HG03378 (cell line): ENCODE measurements at regions not wholly inside any gene's neighbourhood (a gene's known extent, or its start where the extent isn't known, plus 50 kb on each side); places are given as distances from the start of the nearest gene placed in this dataset.
"Not testable (repeated sequence)": the region's sequence is repeated elsewhere in the genome, so short reads cannot be mapped to it uniquely, and the experiment has no call there.

Source experiments
- ATAC-seq: cut with Tn5 transposase; IDR thresholded peaks from one replicate; pipeline ENCODE4 v1.9.1; 2021; ENCODE audit warnings: mild to moderate bottlenecking, moderate library complexity; ENCODE audit not compliant: unreplicated experiment

DNA sequence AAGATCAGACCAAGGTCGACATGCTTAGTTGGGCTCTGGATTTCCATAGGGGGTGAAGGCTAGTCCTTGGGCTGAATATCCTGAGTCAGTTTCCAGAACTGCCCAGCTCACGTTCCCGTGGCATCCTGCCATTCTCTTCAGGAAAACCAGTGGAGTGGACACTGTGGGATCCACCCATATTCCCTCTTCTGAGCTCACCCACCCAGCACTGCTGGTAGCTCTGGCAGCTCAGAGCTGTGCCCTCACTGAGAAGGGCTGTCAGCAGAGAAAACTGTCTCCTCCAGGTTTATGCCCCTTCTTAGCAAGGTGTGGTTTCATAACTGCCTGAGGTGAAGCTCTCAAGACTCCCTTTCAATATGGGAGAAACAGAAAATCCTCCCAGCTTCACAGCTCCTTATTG lies 111.7 kb downstream of the GGTLC2 start:
- ATAC-seq = no peak

DNA sequence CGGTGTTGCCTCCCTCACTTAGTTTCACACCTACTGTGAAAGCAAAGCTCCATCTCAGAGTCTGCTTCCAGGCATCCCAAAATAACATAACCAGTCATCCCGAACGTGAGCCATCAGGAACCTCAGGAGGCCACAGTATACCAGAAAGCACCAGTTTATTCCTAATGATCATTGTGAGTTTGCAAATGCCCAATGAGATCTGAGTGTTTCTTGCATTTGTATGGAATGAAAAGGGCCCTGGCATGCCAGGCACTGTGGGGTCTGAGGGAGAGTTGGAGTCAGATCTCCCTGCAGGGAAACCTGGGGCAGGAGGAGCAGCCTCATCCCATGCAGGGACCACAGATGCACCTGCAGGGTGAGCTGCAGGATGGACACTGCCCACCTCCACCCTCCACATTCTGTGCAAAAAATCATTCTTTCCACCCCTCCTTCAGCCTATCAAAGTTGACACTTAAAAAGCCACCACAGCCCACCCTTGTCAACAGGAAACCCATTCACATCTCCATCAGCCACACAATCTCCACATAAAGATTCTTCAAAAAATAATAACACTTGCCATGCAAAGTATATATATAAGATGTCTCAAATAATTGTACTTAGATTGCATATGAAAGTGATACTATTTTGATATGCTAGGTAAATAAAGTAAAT lies 112.3 kb downstream of the GGTLC2 start:
- ATAC-seq = not testable (repeated sequence)

DNA sequence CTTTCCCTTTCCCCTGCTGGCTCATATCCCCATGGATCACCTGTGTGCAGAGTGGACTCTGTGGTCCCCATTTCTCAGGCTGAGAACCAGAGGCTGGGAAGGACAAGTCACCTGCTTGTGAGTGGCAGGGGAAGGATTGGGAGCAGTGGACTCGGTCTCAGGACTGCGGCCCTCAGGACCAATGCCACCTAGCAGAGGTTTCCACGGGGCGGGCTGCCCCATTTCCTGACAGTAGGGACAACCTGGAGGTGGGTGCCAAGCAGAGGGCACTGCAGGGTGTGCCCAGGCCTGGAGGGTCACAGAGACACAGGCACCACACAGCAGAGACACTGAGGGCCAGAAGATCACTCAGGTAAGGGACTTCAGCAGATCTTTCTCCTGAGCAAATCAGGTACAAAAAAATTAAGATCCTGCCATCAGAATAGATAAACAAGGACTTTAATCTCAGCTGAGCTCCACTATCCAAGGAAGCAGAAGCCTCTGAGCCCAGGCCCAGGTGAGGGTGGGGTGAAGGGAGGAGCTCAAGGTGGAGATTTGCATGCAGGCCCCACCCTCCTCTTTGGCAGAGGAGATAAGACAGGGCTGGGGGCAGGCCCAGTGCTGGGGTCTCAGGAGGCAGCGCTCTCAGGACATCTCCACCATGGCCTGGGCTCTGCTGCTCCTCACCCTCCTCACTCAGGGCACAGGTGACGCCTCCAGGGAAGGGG lies 113.8 kb downstream of the GGTLC2 start:
- not testable (repeated sequence) for ATAC-seq

DNA sequence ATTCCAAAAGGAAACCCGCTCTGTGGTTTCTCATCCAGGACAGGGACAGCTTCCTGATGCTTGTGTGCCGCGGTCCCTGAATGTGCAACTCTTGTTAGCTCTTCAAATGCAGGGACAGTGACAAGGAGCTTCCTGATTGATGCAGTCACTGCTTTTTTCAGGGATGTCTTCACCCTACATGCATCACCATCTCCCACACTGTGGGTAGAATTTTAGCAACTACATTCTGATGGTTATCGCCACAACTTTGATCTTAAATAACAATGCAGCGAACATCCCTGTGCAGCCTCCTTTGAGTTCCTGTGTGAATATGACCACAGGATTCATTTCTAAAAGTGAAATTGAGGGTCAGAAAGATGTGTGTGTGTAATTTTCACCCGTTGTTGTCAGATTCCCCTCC lies 115.0 kb downstream of the GGTLC2 start:
- no peak for ATAC-seq

DNA sequence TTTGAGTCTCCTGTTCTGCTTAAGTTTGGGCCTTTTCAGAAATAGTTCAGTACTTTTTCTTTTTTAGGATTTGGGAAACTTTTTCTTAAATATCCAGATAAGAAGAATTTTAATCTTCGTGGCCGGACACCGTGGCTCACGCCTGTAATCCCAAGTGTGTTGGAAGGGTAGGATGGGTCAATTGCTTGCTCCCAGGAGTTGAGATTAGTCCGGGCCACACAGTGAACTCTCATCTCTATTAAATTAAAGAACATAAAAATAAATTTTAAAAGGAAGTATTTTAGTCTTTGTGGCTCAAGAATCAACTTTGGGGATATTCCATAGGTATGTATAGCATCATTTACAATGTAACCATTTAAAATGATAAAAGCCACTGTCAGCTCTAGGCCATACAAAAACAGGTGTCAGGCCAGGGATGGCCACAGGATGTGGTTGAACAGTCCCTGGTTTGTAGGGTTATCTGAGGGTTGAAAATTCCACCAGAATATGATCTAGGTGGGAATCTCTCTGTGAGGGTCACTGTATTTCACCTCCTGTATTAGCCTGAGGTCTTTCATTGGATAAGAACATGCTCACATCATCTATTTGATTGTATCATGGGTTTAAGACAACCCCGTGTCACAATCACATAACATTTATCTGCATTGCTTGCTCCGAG lies 115.6 kb downstream of the GGTLC2 start:
- ATAC-seq = no peak

DNA sequence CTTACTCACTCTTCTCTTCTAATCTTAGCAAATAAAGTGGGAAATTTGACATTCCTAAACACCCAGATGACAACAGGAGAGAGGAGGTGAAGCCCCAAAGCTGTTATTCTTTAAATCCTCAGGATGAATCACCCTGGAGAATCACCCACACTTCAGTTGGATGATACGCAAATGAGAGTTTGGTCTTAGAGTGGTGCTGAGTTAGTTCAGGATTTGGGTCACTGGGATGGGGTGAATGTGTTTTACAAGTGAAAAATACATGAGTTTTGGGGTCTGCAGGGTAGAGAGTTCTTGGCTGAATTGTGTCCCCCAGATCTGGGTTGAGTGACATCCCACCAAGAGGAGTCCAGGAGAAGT lies 117.2 kb downstream of the GGTLC2 start:
- no peak for ATAC-seq

DNA sequence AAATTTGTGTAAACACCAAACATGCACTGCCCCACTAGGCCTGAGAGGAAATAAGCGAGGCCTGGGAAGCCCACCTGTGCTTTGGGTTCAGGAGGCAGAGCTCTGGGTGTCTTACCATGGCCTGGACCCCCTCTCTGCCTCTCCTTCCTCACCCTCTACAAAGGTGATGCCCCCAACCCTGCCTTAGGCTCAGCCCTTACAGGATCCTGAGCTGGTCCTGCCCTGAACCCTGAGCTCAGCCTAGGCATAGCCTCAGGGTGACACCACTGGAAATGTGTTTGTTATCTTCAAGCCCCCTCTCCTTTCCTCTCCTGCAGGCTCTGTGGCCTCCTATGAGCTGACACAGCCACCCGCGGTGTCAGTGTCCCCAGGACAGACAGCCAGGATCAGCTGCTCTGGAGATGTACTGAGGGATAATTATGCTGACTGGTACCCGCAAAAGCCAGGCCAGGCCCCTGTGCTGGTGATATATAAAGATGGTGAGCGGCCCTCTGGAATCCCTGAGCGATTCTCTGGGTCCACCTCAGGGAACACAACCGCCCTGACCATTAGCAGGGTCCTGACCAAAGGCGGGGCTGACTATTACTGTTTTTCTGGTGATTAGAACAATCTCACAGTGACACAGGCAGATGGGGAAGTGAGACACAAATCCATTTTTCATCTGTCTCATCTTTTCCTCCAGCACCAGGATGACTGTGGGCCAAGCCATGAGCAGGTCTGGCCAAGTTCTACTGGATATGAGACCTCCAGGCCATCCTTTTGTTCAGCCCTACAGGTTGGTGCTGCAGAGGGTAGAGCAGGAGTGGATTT lies 117.8 kb downstream of the GGTLC2 start:
- ATAC-seq = no peak

DNA sequence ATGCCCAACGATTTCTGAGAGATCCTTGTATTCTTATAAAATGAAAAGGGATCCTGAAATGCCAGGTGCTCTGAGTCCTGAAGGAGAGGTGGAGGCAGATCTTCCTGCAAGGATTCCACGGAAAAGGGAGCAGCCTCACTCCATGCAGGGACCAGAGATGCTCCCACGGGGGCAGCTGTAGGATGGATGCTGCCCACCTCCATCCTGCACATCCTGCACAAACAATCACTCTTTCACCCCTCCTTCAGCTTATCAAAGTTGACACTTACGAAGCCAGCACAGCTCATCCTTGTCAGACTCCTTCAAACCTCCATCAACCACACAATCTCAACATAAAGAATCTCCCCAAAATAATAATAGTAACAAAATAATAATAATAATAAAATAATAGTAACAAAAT lies 119.1 kb downstream of the GGTLC2 start:
- no peak for ATAC-seq

DNA sequence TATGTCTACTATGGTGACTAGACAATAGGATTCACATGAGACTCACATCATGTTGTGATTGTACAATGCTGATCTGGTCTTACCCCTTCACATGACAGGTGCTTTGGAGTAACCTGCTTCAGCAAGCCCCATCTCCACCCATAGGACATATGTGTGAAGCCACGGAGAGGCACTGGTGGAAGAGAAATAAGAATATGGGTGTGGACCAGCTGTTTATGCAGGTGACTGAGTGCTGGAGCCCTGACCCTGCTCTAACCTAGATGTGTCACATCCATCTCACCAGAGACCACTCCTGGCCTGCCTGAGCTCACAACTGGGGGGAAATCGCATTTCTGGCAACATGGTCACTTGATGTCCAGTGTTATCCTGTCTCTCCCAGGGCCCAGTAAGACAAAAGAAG lies 119.7 kb downstream of the GGTLC2 start:
- no peak for ATAC-seq

DNA sequence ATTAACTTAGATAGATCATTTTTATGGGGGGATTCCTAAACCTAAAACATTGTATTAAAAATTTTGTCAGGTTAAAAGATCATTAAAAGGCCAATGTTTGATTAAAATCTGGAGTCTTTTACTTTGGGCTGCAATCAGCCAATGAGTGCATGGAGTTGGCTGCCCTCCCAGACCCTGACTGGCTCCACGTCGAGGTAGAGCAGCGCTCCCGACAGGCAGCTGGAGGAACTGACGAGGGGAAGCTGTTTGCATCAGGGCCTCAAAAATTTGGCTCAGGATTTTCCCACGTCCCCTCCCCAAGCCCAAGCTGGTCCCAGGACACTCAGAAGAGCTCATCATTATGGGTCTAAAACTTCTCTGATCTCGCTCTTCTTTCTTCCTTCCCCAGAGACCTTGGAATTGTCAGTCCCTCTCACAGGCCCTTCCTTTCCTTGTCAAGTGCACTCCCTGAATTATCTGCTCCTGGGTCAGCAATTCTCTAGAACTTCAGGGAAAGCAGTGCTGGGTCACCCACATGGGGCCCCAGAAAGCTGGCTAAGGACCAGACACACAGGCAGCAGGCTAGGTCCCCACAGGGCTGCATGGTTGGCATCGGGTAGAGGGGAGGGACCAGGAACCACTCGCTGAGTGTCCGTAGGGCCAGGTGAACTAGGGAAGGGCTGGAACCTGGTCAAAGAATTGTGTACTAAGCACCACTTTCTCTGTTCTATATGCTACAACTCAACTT lies 119.6 kb upstream of the IGLL5 start:
- ATAC-seq = no peak

DNA sequence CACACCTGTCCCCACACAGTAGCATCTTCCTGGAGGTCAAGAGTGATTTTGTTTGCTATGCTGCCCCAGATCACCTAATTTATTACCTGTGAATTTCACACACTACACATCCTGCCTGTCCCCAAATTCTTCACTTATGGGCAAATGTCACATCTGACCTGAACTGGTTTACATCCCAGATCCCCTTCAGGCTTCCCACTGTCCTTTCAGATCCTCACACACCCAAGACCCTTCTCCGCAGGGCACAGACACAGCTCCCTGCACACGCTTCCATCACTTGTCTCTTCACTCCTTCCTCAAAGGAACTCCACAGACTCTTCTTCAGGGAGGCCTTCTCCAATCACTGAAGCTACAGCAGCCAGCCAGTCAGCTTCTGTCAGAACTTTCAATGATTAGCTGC lies 118.7 kb upstream of the IGLL5 start:
- ATAC-seq = no peak

DNA sequence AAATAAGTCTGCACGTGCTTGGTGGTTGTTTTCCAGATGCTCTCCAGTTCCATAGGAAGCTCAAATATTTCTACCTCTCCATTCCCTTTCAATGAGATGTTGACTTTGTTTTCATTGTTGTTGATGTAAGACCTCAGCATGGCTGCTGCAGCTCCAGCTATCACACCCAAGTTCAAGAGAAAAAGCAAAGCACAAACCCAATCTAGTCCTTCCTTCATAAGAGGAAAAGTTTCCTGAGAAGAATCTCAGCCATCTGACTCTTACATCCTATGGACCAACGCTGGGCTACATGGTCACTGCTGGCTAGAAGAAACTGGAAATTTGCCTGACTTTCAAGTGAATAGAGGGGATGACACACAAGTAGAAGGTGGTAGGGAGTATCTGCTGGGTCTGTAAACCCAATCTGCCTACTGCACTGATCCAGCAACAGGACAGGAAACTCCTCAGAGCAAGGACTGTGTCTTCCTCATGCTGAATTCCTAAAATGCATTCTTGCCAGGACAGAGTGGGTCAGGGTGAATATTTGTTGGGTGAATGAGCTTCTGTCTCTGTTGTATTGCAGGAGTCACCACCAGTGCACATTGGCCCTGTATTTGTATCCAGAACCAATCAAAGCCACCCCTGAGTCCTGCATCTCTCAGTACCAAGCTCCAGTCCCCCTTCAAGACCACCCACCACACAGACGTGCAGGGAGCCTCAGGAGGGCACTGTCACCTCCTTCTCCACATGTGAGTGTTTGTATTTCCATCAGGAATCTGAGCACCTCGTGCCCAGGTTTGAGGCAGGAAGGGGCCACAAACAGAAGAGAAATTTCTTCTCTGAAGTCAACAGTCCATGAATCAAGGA lies 118.0 kb upstream of the IGLL5 start:
- no peak for ATAC-seq

DNA sequence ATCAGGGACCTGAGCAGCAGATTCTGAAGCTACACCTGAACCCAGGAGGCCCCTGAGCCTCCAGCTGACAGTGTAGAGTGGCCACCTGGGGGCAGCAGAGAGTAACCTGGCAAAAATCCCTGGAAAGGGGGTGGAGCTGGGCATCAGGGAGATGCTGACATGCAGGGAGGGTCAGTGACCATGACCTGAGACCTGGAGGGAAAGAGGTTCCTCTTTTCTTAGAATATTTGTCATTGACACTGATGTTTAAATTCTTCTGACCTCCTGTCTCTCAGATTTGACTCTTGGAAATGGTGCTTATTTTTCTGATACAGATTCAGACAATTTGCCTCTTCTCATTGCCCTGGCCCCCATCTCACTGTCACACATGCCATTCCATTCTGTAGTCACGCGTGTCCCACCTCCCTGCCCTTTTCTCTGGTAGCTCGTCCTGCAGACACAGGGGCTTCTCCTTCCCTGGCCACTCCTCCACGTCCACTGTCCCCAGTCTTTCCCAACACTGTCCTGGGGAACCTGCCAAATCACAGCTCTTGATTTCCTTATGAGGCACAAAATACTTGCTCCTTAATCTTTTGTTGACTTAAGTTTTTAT lies 117.2 kb upstream of the IGLL5 start:
- ATAC-seq = no peak

DNA sequence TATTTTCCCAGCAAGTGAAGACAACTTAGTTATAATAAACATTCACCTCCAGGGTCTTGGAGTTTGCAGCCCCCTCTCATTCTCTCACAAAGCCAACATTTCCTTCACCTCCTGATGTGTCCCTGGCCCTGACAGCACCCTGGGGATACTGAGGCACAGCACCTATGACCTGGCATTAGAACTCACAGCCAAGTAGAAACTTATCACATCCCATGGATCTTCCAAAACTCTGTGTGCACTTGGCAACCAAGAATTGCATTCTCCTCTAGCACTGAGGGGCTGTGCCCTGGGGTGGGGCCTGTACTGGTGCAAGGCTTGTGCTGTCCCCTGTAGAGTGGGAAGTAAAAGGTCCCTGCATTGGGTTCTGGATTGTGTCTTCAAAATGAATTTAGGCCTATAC lies 116.7 kb upstream of the IGLL5 start:
- ATAC-seq = no peak

DNA sequence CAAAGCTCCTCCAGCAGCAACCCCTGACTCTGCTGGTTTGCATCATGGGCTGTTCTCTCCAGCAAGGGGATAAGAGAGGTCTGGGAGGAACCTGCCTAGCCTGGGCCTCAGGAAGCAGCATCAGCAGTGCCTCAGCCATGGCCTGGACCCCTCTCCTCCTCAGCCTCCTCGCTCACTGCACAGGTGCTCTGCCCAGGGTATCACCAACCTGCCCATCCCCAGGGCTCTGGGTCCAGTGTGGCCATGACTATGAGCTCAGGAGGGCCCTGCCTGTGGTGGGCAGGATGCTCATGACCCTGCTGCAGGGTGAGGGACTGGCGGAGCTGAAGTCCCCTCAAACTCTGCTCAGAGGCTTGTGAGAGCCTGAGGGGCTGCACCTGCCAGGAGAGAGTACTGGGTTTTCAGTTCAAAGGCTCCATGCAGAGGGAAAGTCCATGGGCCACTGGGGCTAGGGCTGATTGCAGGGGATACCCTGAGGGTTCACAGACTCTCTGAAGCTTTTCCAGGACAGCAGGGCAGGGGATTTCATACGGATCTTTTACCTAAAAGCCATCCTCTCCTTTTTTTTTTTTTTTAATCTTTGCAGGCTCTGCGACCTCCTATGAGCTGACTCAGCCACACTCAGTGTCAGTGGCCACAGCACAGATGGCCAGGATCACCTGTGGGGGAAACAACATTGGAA lies 115.8 kb upstream of the IGLL5 start:
- no peak for ATAC-seq

DNA sequence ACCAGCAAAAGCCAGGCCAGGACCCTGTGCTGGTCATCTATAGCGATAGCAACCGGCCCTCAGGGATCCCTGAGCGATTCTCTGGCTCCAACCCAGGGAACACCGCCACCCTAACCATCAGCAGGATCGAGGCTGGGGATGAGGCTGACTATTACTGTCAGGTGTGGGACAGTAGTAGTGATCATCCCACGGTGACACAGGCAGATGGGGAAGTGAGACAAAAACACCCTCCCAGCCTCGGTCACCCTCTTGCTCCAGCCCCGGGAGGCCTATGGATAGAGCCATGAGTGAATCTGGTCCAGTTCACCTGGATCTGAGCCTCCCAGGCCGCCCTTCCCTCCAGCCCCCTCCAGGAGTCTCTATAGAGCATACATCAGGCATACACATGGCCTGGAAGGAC lies 115.2 kb upstream of the IGLL5 start:
- ATAC-seq = no peak

DNA sequence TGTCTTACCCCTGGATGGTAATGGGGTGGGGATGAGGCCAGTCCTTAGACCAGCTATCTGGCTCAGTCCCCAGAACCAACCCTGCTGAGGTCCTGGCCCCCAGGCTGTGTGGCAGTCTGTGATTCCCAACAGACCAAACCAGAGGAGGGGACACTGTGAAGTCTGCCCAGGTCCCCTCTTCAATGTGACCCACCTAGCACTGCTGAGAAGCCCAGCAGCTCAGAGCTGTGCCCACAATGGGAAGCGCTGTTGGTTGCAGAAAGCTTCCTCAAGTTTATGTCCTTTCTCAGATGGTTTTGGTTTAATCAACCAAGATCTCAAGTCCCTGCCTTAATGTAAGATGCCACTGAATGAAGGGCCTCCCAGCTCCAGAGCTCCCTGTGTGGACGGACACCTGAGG lies 114.7 kb upstream of the IGLL5 start:
- ATAC-seq = no peak

DNA sequence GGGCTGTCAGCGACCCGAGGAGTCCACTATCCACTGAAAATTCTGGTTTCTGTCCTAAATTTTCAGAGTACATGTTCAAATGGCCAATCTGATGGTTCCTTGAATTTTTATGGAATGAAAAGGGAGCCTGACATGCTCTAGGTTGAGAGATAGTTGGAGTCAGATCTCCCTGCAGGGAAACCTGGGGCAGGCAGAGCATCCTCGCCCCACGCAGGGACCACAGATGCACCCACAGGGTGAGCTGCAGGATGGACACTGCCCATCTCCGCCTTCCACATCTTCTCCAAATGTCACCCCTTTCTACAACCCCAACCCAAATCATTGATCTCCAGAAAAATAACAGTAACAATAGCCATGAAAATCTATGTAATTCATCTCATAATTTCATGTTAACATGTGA lies 114.2 kb upstream of the IGLL5 start:
- ATAC-seq = no peak

DNA sequence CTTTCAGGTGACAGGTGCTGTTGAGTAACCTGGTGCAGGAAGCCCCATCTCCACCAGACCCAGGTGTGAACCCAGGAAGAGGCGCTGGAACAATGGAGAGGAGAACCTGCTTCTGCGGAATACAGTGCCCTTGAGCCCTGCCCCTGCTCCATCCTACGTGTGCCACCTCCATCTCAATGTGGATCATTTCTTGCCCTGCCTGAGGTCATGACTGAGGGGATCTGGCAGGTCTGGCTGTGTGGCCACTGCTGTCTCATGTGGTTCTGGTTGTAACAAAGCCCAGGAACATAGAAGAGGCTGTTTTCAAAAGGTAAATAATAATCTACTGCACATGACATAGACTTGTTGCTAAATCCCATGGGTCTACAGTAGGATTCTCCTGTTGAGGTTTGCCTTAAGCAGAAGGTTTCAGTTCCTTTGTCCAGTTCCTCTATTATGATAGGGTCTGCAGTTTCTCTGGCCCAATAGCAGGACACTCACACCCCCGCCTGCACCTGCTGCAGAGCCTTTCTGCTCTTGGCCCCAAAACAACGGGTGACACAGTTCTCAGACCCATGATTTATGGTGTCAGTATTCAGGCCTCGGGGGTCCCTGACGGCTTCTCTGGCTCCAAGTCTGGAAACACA lies 113.5 kb upstream of the IGLL5 start:
- ATAC-seq = no peak
